NCI-H1436 (cell line): ENCODE measurements at regions not wholly inside any gene's neighbourhood (a gene's known extent, or its start where the extent isn't known, plus 50 kb on each side); places are given as distances from the start of the nearest gene placed in this dataset.

ENCODE experiments used
- DNase-seq: peaks from one replicate; lab custom pipeline; 2025; lab: John Stamatoyannopoulos, UW

DNA sequence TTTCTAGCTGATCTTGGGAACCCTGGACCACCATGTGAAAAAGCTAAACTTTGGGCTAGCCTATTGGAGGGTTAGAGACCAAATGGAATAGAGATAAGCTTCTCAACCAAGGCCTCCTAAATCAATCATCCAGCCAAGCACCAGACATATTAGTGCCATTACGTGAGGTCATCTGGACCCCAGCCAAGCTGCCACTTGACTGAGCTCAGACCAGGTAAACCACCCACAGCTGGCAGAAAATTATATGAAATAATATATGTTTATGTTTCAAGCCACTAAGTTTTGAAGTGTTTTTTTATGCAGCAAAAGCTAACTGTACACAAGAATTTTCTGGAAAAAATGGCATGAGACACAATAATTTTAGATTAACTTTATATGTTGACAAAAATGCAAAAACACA lies 82.6 kb upstream of the PCGF5 start:
- DNase-seq, result no peak

DNA sequence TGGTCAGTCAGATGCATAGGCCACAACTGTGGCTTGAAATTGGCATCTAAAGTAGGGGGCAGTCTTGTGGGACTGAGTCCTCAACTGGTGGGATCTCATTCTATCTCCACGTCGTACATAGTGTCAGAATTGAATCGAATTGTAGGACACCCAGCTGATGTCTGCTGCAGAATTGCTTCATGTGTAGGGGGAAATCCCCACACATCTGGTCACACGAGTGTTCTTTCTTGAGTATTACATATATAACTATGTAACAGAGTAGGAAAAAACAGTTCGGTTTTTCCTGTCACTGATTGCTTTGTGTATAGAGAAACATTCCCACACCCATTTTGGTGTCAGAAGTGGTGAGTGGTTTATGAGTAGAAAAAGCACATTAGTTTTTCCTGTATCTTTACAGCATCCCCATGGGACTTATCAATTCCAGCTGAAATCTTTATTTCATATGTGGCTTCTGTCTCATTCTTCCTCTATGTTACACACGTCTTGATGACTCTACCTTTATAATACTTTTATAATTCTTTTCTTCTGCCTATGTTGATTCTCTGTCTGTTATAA lies 79.4 kb upstream of the PCGF5 start:
- no peak for DNase-seq

DNA sequence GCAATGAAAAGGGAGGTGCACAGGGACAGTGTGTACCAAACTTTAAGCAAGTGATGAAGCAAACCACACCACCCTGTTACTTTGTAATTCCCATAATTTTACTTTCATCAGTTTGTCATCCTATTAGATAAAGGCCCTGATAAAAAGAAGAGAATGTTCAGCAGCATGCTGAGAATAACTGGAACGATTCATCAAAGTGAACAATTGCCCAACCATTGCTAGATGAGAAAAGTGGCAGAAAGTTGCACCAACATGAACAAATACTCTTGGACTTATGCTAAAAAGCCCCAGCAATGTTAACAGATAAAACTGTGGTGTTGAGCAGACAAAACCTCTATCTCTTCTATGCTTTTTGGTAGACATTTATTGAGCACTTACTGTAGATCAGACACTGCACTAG lies 75.5 kb upstream of the PCGF5 start:
- DNase-seq, result no peak

DNA sequence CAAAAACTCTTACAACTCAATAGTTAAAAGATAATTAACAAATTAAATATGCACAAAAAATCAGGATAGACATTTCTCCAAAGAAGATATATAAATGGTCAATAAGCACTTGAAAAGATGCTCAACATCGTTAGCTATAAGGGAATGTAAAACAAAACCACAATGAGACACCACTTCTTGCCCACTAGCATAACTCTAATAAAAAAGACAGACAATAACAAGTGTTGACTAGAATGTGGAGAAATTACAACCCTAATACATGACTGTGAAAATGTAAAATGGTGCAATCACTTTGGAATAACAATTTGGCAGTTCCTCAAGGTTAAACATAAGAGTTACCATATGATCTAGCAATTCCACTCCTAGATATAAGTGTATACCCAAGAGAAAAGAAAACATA lies 74.3 kb upstream of the PCGF5 start:
- no peak for DNase-seq

DNA sequence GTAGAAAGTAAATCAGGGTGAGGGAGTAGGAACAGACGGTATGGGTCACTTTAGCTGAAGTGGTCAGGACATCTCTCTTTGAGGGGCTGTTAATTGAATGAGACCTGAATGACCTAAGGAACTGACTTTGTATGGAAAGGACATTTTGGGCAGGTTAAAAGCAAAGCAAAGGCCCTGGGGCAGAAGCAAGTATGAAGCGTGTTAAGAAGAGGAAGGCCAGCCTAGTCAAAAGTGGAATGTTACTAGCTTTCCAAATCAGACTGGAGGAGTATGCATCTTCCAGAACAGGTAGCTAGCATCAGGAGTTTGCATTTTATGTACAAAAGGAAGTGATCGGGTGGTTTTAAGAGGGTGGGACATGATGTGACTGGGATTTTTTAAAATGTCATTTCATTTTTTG lies 70.9 kb upstream of the PCGF5 start:
- no peak for DNase-seq

DNA sequence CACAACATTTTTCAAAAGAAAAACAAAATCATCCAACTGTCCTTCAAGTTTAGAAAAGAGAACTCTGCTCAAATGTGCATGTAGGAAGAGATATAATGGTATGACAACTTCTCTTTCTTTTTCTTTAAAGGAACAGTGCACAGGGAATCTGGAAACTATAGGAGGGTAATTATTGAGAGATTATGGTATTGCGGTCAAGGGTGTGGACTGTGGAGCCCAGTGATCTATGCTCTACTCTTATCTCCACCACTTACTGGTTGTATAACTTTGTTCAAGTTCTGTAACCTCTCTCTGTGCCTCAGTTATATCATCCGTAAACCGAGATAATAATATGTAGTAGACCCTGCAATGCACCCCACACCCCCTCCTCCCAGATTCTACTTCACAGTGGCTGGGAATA lies 69.8 kb upstream of the PCGF5 start:
- DNase-seq, result no peak

DNA sequence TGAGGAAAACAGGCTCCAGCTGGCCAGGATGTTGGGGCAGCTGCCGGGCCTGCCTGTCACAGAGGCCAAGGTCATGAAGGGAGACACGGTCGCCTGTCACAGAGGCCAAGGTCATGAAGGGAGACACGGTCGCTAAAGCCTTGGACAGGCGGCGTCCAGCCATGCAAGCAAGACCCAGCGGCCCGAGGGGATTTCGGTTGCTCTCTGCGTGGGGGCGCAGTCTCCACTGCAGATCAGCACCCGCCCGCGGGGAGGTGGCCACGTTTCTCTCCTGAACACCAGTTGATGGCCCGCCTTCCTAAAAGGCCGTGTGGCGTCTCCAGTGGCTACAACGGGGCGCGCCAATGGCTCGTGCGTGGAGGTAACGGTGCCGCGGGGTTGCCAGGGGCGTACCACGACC lies 67.0 kb upstream of the PCGF5 start:
- no peak for DNase-seq

DNA sequence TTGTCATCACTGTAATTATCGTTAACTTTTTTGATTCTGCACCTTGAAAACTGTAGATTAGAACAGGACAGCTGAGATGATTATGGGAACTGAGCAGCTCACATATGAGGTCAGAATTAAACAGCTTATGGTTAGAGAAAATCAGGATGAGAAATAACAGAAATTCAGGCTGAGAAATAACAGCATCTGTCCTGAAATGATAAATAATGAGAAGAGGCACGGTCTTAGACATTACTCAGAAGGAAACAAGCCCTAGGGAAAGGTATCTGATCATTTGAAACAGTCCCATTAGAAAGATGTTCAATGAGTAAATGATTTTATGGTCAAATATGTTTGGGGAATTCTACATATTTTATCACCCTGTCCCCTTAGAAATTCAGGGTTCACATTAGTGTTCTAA lies 65.6 kb upstream of the PCGF5 start:
- DNase-seq, result no peak

DNA sequence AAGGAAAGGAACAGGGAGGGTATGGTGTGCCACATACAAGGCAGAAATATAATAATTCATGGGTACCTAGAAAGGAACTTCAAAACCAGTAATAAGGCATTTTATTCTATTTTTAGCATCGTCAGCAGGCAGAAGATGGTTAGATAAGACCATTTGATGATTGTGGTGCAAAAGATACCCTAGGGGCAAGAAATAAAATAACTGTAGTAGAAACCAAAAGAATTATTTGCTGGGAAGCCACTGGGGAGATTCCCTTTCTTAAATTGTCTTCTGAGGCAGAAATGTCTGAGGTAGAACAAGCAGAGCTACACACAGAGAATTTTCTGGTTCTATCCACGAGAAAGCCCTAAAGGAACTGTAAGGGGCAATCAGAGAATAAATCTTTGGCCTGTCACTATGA lies 64.3 kb upstream of the PCGF5 start:
- DNase-seq, result no peak

DNA sequence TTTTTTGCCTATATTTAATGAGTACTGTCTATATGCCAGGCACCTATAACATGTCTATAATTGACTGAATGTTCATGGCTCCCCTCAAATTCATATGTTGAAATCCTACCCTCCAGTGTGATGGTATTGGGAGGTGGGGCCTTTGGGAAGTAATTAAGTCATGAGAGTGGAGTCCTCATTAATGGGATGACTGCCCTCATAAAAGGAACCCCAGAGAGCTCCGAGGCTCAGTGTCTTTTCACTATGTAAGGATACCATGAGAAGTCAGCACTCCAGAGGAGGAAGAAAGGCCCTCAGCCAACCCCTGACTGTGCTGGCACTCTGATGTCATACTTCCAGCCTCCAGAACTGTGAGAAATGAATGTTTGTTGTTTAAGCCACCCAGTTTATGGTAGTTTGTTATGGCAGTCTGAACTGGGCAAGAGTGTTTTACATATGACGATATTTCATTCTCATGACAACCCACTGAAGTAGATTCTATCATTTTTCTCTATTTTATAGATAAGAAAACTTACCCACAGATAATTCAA lies 61.1 kb upstream of the PCGF5 start:
- DNase-seq, result no peak

DNA sequence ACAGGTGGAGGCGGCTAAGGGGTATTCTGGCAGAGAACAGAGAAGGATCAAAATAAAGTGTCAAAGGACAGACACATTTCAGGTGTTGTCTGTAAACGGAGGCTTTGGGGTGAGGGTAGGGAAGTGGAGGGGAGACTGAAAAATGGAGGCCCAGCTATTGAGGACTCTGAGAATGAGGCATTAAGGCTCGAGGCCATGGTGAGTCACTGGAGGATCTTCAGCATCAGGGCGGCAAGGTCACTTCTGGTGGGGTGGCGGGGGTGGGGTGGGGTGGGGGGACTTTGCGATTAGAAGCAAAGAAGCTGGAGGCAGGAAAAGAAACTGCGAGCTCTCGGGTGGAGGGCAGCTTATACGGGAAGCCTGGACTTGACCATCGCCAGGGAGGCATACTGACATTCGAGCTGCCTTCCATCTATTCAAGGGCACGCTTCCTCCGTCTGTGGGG lies 58.4 kb upstream of the PCGF5 start:
- no peak for DNase-seq

DNA sequence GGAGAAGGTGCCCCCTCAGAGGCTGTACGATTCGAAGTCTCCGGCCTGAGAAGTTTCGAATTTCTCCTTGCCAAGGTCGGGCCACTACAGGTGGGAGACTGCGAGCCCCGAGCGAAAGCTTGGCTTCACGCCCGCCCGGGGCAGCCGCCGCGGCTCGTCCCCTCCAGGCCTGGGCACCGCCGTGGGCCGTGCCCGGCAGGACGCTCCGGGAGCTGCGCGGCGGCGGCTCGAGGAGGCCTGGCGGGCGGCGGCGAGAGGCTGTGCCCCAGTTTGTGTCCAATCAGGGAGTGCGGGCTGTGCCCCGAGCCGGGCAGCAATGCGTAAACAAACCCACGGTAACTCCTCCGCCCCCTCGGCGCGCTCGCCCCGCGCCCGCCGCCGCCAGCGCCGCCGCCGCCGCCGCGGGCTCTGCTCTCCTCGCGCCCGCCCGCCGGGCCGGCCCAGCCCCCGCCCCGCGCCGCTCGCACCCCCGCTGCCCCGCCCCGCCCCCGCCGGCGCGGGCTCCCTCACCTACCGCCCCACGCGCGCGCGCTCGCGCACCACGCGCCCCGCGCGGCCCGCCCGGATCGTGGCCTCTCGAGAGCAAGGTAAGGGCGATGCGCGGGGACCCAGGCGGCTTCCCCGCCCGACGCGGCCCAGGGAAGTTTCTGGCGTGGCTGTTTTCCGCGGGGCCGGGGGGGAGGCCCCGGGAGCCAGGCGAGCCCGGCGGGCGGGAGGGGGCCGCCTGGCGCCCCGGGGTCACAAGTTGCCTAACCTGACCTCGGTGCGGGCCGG lies 57.8 kb upstream of the PCGF5 start:
- DNase-seq, result peak; percentile 38

DNA sequence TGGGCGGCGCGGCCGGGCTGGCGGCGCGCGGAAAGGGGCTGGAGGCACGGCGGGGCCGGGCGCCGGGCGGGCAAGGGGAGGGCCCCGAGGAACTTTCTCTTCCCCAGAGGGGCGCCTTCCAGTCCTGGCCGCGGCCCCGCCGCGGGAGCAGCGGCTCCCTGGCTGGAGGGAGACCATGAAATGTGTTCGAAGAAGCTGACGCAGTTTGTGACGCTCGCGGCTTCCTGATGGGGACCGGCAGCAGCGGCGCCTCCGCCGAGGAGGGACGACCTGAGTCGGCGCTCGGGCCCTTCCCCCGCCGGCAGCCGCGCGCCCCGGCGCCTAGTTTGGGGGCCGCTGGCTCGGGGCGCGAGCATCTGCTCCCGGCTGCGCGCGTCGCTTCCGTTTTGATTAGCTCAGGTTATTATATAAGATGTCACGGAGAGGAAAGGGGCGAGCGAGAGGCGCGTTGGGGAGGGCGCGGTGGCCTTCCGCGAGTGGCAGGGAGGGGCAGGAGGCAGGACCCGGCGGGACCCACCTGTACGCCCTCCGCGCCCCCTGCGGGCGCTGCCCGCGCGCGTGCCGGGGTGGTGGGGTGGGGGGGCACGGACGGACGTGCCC lies 57.1 kb upstream of the PCGF5 start:
- DNase-seq, result peak; percentile 61

DNA sequence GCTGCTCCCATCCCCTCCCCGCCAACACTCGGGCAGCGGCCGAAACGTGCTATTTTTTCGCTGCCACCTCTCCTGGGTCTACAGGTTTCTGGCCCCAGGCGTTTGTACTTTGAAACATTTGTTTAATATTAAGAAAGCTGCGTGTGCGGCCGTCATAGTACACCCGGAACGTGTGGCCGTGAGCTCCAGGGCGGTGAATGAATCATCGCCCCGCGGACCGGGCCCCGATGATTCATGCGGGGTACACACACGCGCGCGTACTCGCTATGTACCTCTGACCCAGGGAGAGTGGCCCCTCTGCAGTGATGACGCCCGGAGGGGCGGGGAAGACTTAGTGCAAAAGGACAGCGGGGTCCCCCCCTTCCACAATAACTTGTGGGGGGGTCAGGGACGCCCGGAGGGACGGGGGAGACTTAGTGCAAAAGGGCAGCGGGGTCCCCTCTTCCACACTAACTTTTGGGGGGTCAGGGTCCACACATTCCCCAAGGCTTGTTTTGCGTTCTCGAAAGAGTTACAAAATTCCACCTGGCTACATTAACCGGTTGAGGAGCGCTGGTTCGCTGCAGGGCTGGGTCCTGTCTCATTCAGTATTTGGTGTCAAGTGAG lies 56.5 kb upstream of the PCGF5 start:
- peak; percentile 34 for DNase-seq

DNA sequence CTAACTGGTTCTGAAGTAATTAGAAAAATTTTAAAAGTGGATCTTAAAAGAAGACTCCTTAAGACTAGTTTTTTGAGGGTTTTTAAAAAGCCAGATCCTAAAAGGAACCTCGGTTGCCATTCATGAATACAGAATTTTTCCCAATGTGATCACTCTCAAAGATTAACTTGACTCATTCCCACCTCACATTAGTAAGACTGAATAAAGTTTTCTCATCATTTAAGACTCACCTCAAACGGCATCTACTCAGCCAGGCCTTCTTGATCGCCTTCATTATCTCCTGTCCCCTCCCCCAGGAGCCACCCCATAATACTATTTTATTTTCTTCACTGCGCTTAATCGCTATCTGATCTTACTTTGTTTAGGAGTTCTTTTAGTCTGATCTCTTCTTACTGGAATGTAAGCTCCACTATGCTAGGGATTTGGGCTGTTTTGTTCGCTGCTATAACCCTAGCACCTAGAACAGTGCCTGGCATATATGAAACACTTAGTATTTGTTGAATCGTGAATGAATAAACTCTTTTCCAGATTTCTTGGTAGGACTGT lies 55.9 kb upstream of the PCGF5 start:
- DNase-seq, result no peak

DNA sequence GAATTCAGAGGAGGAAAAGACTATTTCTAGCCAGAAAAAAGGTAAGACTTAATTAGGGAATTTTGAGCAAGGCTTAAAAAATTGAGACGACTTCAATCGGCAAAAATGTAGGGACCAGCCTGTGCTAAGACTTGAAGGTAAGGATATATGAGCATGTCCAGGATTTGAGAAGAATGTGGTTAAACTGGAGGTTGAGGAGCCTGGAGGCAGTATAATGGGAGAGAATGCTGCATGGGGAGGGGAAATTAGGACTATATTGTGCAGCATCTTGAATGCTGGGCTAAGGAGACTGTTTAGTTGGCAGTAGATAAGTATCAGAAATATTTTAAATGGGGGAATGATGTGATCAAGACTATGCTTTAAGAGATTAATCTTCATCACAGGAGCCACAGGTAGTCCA lies 53.1 kb upstream of the PCGF5 start:
- DNase-seq, result no peak

DNA sequence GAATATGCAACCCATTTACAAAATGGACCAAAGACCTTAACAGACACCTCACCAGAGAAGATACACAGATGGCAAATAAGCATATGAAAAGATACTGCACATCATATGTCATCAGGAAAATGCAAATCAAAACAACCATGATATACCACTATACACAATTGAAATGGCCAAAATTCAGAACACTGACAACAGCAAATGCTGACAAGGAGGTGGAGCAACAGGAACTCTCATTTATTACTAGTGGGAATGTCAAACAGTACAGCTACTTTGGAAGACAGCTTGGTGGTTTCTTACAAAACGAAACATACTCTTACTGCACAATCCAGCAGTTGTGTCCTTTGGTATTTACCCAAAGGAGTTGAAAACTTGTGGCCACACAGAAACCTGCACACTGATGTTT lies 50.0 kb upstream of the PCGF5 start:
- no peak for DNase-seq
